ENCODE measurements at regions not wholly inside any gene's neighbourhood (a gene's known extent, or its start where the extent isn't known, plus 50 kb on each side); places are given as distances from the start of the nearest gene placed in this dataset.

DNA sequence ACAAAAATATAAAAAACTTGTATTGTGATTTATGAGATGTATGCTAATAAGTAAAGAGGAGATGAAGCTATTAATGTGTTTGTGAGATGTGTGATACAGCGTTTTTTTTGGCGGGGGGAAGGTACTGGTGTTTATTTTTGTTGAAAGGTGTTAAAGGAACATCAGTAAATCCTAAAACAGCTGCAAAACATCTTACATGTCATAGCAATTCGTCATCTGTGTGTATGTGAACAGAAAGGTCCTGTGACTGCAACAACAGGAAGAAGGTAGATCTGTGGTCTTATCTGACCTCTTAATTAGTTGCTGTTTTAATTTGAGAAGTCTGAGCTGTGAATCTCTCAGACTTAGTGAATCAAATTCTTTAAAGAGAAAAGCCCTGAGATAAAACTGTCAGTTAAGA lies 1041.1 kb downstream of the JRKL start:
- Mint-ChIP-seq H3K27me3 (no peaks in the 10 kb centered on the region), H3K4me1 (no peaks in the 10 kb centered on the region), H3K4me3 (no peak overlapping the region), H3K9me3 (ENCODE audit: insufficient read depth) (no peaks in the 10 kb centered on the region), H3K27ac (no peak overlapping the region)
- H3K9ac ChIP-seq (ENCODE audit: low read length) = no peak overlapping the region
- DNase-seq (no peak), ATAC-seq (ENCODE audit: low read depth) (no peak)
- H4K20me1 ChIP-seq (ENCODE audit: control insufficient read depth, insufficient read depth, low read length, poor library complexity, severe bottlenecking) = no peaks in the 10 kb centered on the region
- intact Hi-C loops (cut with micrococcal nuclease) = no loop called here
- CTCF ChIA-PET = no interaction called here
- no peak for TF ChIP-seq EZH2 (IDR thresholded peaks at IDR 0.05; ENCODE audit: borderline replicate concordance, insufficient read depth, low read depth, low read length, poor library complexity, severe bottlenecking)
- TF ChIP-seq, protein P1, sequence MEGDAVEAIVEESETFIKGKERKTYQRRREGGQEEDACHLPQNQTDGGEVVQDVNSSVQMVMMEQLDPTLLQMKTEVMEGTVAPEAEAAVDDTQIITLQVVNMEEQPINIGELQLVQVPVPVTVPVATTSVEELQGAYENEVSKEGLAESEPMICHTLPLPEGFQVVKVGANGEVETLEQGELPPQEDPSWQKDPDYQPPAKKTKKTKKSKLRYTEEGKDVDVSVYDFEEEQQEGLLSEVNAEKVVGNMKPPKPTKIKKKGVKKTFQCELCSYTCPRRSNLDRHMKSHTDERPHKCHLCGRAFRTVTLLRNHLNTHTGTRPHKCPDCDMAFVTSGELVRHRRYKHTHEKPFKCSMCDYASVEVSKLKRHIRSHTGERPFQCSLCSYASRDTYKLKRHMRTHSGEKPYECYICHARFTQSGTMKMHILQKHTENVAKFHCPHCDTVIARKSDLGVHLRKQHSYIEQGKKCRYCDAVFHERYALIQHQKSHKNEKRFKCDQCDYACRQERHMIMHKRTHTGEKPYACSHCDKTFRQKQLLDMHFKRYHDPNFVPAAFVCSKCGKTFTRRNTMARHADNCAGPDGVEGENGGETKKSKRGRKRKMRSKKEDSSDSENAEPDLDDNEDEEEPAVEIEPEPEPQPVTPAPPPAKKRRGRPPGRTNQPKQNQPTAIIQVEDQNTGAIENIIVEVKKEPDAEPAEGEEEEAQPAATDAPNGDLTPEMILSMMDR (IDR thresholded peaks at IDR 0.05) = no peak
- H3K4me2 ChIP-seq (replicated peaks; ENCODE audit: low read depth, low read length, poor library complexity, severe bottlenecking) = no peak overlapping the region
- POLR2A ChIA-PET = no interaction called here
- H3K9me3 ChIP-seq (ENCODE audit: control extremely low read depth in 1 of 3, control insufficient read depth in 2 of 3, insufficient read depth in 1 of 3, low read length in 2 of 3) = no peaks in the 10 kb centered on the region
- no peak overlapping the region for H2AFZ ChIP-seq (ENCODE audit: insufficient read depth, low read depth, low read length, poor library complexity, severe bottlenecking)
- H3K4me3 ChIP-seq (ENCODE audit: control extremely low read depth in 1 of 5, extremely low read depth in 1 of 5, insufficient read depth in 1 of 5, low read depth in 2 of 5, low read length in 4 of 5) = no peak overlapping the region
- H3K27ac ChIP-seq (ENCODE audit: low read length in 2 of 2) = no peak overlapping the region
- H3K79me2 ChIP-seq (ENCODE audit: control insufficient read depth, insufficient read depth, low read length) = no peaks in the 10 kb centered on the region
- no CpG with 5 or more reads among the region's 3 CpGs for WGBS (ENCODE audit: insufficient coverage)
- no peaks in the 10 kb centered on the region for H3K4me1 ChIP-seq (ENCODE audit: control insufficient read depth in 2 of 2, insufficient read depth in 2 of 2, low read length in 2 of 2)
- H3K27me3 ChIP-seq (replicated peaks in 1 of 4; ENCODE audit: control extremely low read depth in 1 of 4, control insufficient read depth in 3 of 4, insufficient read depth in 4 of 4, low read length in 3 of 4) = no peaks in the 10 kb centered on the region
- H3K36me3 ChIP-seq (replicated peaks in 1 of 2; ENCODE audit: control extremely low read depth in 1 of 2, control insufficient read depth in 1 of 2, extremely low read depth in 1 of 2, insufficient read depth in 2 of 2, low read length in 1 of 2) = no peaks in the 10 kb centered on the region

DNA sequence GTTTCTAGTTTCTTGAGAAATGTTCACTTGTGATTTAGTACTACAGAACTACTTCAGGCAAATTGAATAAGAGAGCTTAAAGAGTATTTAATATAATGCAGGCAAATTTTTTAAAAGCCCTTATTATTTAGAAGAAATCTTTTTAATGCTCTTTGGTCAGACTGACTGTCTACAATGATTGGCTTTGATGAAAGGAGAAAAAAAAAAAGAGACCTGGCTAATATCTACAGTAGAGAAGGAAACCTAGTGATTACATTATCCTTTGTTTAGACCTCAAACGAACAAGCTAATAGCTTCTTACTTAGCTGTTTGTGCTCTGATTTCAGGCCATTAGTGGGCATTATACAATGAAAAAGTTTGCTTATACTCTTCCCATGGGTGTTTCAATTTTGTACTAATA lies 1043.1 kb downstream of the JRKL start:
- TF ChIP-seq, protein P1 (IDR thresholded peaks at IDR 0.05) = no peak
- Histone ChIP-seq H3K4me2 (replicated peaks; ENCODE audit: low read depth, low read length, poor library complexity, severe bottlenecking) (no peak overlapping the region), H2AFZ (ENCODE audit: insufficient read depth, low read depth, low read length, poor library complexity, severe bottlenecking) (no peak overlapping the region), H3K27ac (ENCODE audit: low read length in 2 of 2) (no peak overlapping the region), H3K36me3 (replicated peaks in 1 of 2; ENCODE audit: control extremely low read depth in 1 of 2, control insufficient read depth in 1 of 2, extremely low read depth in 1 of 2, insufficient read depth in 2 of 2, low read length in 1 of 2) (no peaks in the 10 kb centered on the region), H3K9ac (ENCODE audit: low read length) (no peak overlapping the region), H3K9me3 (ENCODE audit: control extremely low read depth in 1 of 3, control insufficient read depth in 2 of 3, insufficient read depth in 1 of 3, low read length in 2 of 3) (no peaks in the 10 kb centered on the region), H3K79me2 (ENCODE audit: control insufficient read depth, insufficient read depth, low read length) (no peaks in the 10 kb centered on the region), H3K27me3 (replicated peaks in 1 of 4; ENCODE audit: control extremely low read depth in 1 of 4, control insufficient read depth in 3 of 4, insufficient read depth in 4 of 4, low read length in 3 of 4) (no peaks in the 10 kb centered on the region), H3K4me1 (ENCODE audit: control insufficient read depth in 2 of 2, insufficient read depth in 2 of 2, low read length in 2 of 2) (no peaks in the 10 kb centered on the region), H3K4me3 (ENCODE audit: control extremely low read depth in 1 of 5, extremely low read depth in 1 of 5, insufficient read depth in 1 of 5, low read depth in 2 of 5, low read length in 4 of 5) (no peak overlapping the region), H4K20me1 (ENCODE audit: control insufficient read depth, insufficient read depth, low read length, poor library complexity, severe bottlenecking) (no peaks in the 10 kb centered on the region)
- ChIA-PET POLR2A (no interaction called here), CTCF (no interaction called here)
- no peak for ATAC-seq (ENCODE audit: low read depth)
- DNase-seq = no peak
- WGBS (ENCODE audit: insufficient coverage) = no CpG with 5 or more reads among the region's 1 CpG
- H3K4me3 Mint-ChIP-seq = no peak overlapping the region
- no peaks in the 10 kb centered on the region for H3K27me3 Mint-ChIP-seq
- intact Hi-C loops (cut with micrococcal nuclease) = no loop called here
- no peaks in the 10 kb centered on the region for H3K4me1 Mint-ChIP-seq
- peaks cover 3% of the 10 kb centered on the region for H3K9me3 Mint-ChIP-seq (ENCODE audit: insufficient read depth)
- H3K27ac Mint-ChIP-seq = no peak overlapping the region
